Duodenal mucosa (tissue), 2 donors: ENCODE measurements at regions not wholly inside any gene's neighbourhood (a gene's known extent, or its start where the extent isn't known, plus 50 kb on each side); places are given as distances from the start of the nearest gene placed in this dataset.

ENCODE experiments used
- H3K27ac ChIP-seq: one replicate; pipeline ENCODE4 v1.7.0; 2013; ENCODE audit warnings: low read depth, low read length
- H3K27me3 ChIP-seq, 2 donors: one replicate each; pipeline ENCODE4 v1.7.0; 2013; ENCODE audit warnings: low read length in 2 of 2, control low read depth in 1 of 2; ENCODE audit not compliant: insufficient read depth in 2 of 2, control insufficient read depth in 1 of 2
- H3K36me3 ChIP-seq, 2 donors: one replicate each; pipeline ENCODE4 v1.7.0; 2013; ENCODE audit warnings: low read length in 2 of 2, control low read depth in 1 of 2; ENCODE audit not compliant: insufficient read depth in 2 of 2, control insufficient read depth in 1 of 2
- H3K4me1 ChIP-seq, 2 donors: one replicate each; pipeline ENCODE4 v1.7.0; 2013; ENCODE audit warnings: low read length in 2 of 2, control low read depth in 1 of 2; ENCODE audit not compliant: insufficient read depth in 2 of 2, control insufficient read depth in 1 of 2
- H3K4me3 ChIP-seq, 2 donors: one replicate each; pipeline ENCODE4 v1.7.0; 2013; ENCODE audit warnings: low read length in 2 of 2, low read depth in 1 of 2
- H3K9ac ChIP-seq, 2 donors: one replicate each; pipeline ENCODE4 v1.7.0; 2013; ENCODE audit warnings: low read length in 2 of 2, low read depth in 1 of 2
- H3K9me3 ChIP-seq, 2 donors: one replicate each; pipeline ENCODE4 v1.7.0; 2013; ENCODE audit warnings: low read length in 2 of 2, control low read depth in 1 of 2; ENCODE audit not compliant: control insufficient read depth in 1 of 2

- no peaks in the 10 kb centered on the region for H3K36me3 ChIP-seq
- peaks cover 7 to 18% of the 10 kb centered on the region in 2 donors for H3K27me3 ChIP-seq
- H3K27ac ChIP-seq: no peak overlapping the region
- H3K9ac ChIP-seq: no peak overlapping the region
- no peaks in the 10 kb centered on the region for H3K4me1 ChIP-seq
- no peaks in the 10 kb centered on the region for H3K9me3 ChIP-seq
- no peak overlapping the region for H3K4me3 ChIP-seq
Measured at GRCh38 chr14:101075801-101076413, 172.4 kb upstream of the RTL1 start.

GRCh38 chr14:101076451-101077198, 173.1 kb upstream of the RTL1 start:
- Histone ChIP-seq H3K36me3 (no peaks in the 10 kb centered on the region), H3K4me1 (no peaks in the 10 kb centered on the region), H3K9me3 (no peaks in the 10 kb centered on the region), H3K9ac (no peak overlapping the region), H3K27me3 (peaks cover 7 to 18% of the 10 kb centered on the region in 2 donors), H3K27ac (no peak overlapping the region), H3K4me3 (no peak overlapping the region)

GRCh38 chr14:101077481-101078074, 174.1 kb upstream of the RTL1 start:
- H3K27me3 ChIP-seq: peaks cover 7 to 18% of the 10 kb centered on the region in 2 donors
- no peak overlapping the region for H3K27ac ChIP-seq
- H3K4me3 ChIP-seq: no peak overlapping the region
- H3K36me3 ChIP-seq: no peaks in the 10 kb centered on the region
- no peak overlapping the region for H3K9ac ChIP-seq
- no peaks in the 10 kb centered on the region for H3K4me1 ChIP-seq
- H3K9me3 ChIP-seq: no peaks in the 10 kb centered on the region

- Histone ChIP-seq H3K9me3 (no peaks in the 10 kb centered on the region), H3K4me3 (no peak overlapping the region), H3K27ac (no peak overlapping the region), H3K27me3 (peaks cover 7 to 18% of the 10 kb centered on the region in 2 donors), H3K36me3 (no peaks in the 10 kb centered on the region), H3K9ac (no peak overlapping the region), H3K4me1 (no peaks in the 10 kb centered on the region)
Measured at GRCh38 chr14:101078170-101078891, 174.8 kb upstream of the RTL1 start.

GRCh38 chr14:101078892-101079221, 175.3 kb upstream of the RTL1 start:
- Histone ChIP-seq H3K27ac (no peak overlapping the region), H3K9me3 (no peaks in the 10 kb centered on the region)

GRCh38 chr14:101080922-101081593, 177.5 kb upstream of the RTL1 start:
- no peak overlapping the region for H3K9ac ChIP-seq
- H3K9me3 ChIP-seq: no peaks in the 10 kb centered on the region
- H3K4me1 ChIP-seq: no peaks in the 10 kb centered on the region
- H3K4me3 ChIP-seq: no peak overlapping the region
- peaks cover 7 to 16% of the 10 kb centered on the region in 2 donors for H3K27me3 ChIP-seq
- H3K36me3 ChIP-seq: no peaks in the 10 kb centered on the region
- no peak overlapping the region for H3K27ac ChIP-seq

More at GRCh38 chr14:101078892-101079221, 175.3 kb upstream of the RTL1 start:
- Histone ChIP-seq H3K36me3 (no peaks in the 10 kb centered on the region), H3K4me1 (no peaks in the 10 kb centered on the region), H3K9ac (no peak overlapping the region), H3K27me3 (peaks cover 7 to 18% of the 10 kb centered on the region in 2 donors), H3K4me3 (no peak overlapping the region)

GRCh38 chr14:101082036-101082435, 178.5 kb upstream of the RTL1 start:
- no peaks in the 10 kb centered on the region for H3K36me3 ChIP-seq
- H3K27me3 ChIP-seq: peaks cover 7% of the 10 kb centered on the region in 2 donors
- no peaks in the 10 kb centered on the region for H3K9me3 ChIP-seq
- no peak overlapping the region for H3K9ac ChIP-seq
- H3K27ac ChIP-seq: no peak overlapping the region
- no peaks in the 10 kb centered on the region for H3K4me1 ChIP-seq
- H3K4me3 ChIP-seq: no peak overlapping the region

- Histone ChIP-seq H3K4me1 (no peaks in the 10 kb centered on the region), H3K27me3 (peaks cover under 1 to 7% of the 10 kb centered on the region in 2 donors), H3K9ac (no peak overlapping the region), H3K9me3 (no peaks in the 10 kb centered on the region), H3K4me3 (no peak overlapping the region), H3K27ac (no peak overlapping the region), H3K36me3 (no peaks in the 10 kb centered on the region)
Measured at GRCh38 chr14:101082436-101083384, 179.2 kb upstream of the RTL1 start.
